Gastrocnemius medialis (tissue), 4 donors: ENCODE measurements at regions not wholly inside any gene's neighbourhood (a gene's known extent, or its start where the extent isn't known, plus 50 kb on each side); places are given as distances from the start of the nearest gene placed in this dataset.

ENCODE experiments used
- POLR2A ChIP-seq, 2 donors: fragments of 450-650 bp; IDR thresholded peaks; one replicate each; pipeline ENCODE4 v1.6.1; 2017; ENCODE audit warnings: antibody characterized with exemption in 2 of 2, mild to moderate bottlenecking in 2 of 2, moderate library complexity in 2 of 2
- TF ChIP-seq, protein P1 (sequence below), 5 experiments: fragments of 450-650 bp in 3 of 5; fragments of 200-600 bp in 2 of 5; sonication (generic) in 2 of 5; IDR thresholded peaks in 4 of 5; conservative IDR thresholded peaks in 1 of 5; 1 replicate in 4 of 5; 2 replicates in 1 of 5; pipeline ENCODE4 v1.5.1; 2016 to 2019; ENCODE audit warnings: antibody characterized with exemption in 5 of 5, mild to moderate bottlenecking in 3 of 5, moderate library complexity in 3 of 5

DNA sequence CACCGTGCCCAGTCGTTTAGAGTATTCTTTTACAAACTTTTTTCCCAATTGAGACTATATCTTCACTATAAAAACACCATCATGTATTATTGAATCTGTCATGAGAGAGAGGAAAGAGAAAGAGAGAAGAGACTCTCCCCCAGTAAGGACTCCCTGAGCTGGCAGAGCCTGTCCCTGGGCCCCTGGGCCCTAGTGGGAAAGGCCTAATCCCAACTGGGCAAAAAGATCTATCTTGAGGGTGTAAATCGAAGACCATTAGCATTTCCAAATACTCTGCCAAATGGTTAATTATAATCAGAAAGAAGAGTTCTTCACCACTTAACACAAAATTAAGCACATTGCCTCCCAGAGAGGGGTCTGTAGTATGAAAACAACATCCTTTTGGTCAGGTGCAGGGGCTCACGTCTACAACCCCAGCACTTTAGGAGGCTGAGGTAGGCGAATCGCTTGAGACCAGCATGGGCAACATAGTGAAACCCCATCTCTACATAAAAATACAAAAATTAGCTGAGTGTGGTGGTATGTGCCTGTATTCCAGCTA is 108.2 kb downstream of the SKIDA1 start:
- TF ChIP-seq, protein P1, sequence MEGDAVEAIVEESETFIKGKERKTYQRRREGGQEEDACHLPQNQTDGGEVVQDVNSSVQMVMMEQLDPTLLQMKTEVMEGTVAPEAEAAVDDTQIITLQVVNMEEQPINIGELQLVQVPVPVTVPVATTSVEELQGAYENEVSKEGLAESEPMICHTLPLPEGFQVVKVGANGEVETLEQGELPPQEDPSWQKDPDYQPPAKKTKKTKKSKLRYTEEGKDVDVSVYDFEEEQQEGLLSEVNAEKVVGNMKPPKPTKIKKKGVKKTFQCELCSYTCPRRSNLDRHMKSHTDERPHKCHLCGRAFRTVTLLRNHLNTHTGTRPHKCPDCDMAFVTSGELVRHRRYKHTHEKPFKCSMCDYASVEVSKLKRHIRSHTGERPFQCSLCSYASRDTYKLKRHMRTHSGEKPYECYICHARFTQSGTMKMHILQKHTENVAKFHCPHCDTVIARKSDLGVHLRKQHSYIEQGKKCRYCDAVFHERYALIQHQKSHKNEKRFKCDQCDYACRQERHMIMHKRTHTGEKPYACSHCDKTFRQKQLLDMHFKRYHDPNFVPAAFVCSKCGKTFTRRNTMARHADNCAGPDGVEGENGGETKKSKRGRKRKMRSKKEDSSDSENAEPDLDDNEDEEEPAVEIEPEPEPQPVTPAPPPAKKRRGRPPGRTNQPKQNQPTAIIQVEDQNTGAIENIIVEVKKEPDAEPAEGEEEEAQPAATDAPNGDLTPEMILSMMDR (IDR thresholded peaks at IDR 0.05 in 4 of 5, conservative IDR thresholded peaks at IDR 0.05 in 1 of 5): no peak
- TF ChIP-seq POLR2A (IDR thresholded peaks at IDR 0.05): no peak
